ENCODE measurements at regions not wholly inside any gene's neighbourhood (a gene's known extent, or its start where the extent isn't known, plus 50 kb on each side); places are given as distances from the start of the nearest gene placed in this dataset.
"Not testable (repeated sequence)": the region's sequence is repeated elsewhere in the genome, so short reads cannot be mapped to it uniquely, and the experiment has no call there.

DNA sequence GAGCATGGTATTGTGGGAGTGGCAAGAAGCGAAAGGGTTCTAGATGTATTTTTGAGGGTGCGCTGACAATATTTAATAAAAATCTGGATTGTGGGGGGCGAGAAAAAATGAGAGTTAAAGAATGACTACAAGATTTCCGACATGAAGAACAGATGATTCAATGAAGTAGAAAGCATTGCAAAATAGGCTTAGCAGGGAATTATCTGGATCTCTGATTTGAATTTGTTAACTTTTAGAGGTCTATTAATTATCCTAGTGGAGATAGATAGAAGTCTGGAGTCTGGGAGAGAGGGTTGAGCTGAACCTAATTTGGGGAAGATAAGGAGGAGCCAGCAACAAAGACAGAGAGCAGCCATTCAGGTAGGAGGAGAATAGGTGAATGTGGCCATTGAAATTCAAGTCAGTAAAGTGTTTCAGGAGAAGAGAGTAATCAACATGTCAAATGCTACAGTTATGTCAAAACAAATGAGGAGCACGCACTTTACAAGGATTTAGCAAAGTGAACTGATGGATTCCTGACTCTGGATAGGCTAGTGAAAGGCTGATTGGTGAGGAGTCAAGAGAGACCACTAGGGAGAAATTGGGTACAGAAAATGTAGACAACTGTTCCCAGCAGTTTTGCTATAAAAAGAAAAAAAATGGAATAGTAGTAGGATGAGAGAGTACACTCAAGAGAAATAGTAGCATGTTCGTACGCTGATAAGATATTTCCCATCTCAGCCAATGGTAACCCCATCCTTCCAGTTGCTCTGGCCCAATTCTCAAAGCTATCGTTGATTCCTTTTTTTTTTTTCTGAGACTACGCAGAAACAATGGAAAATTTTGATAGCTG is 393.2 kb upstream of the CXADR start:
- no peaks in the 10 kb centered on the region for H3K36me3 ChIP-seq (ENCODE audit: control insufficient read depth in 2 of 2, insufficient read depth in 2 of 2, low read length in 2 of 2)

GRCh38 chr21:17127395-17127794 is 385.4 kb upstream of the CXADR start:
- H3K9ac ChIP-seq (ENCODE audit: low read length in 2 of 2); H3K36me3 ChIP-seq (ENCODE audit: control insufficient read depth in 2 of 2, insufficient read depth in 2 of 2, low read length in 2 of 2); H3K27me3 ChIP-seq (ENCODE audit: control insufficient read depth in 1 of 2, insufficient read depth in 2 of 2, low read length in 2 of 2); H3K4me3 ChIP-seq (ENCODE audit: low read length in 2 of 2); H3K27ac ChIP-seq (ENCODE audit: low read length); H3K4me1 ChIP-seq (ENCODE audit: control insufficient read depth, insufficient read depth, low read length); H3K9me3 ChIP-seq (ENCODE audit: control insufficient read depth in 2 of 2, low read length in 2 of 2): not testable (repeated sequence)

More for the DNA sequence above, 393.2 kb upstream of the CXADR start:
- Histone ChIP-seq H3K4me1 (ENCODE audit: control insufficient read depth, insufficient read depth, low read length) (no peaks in the 10 kb centered on the region), H3K27ac (ENCODE audit: low read length) (no peak overlapping the region), H3K4me3 (ENCODE audit: low read length in 2 of 2) (no peak overlapping the region), H3K27me3 (ENCODE audit: control insufficient read depth in 1 of 2, insufficient read depth in 2 of 2, low read length in 2 of 2) (no peaks in the 10 kb centered on the region), H3K9ac (ENCODE audit: low read length in 2 of 2) (no peak overlapping the region), H3K9me3 (ENCODE audit: control insufficient read depth in 2 of 2, low read length in 2 of 2) (no peaks in the 10 kb centered on the region)

- Histone ChIP-seq H3K4me3 (ENCODE audit: low read length in 2 of 2) (no peak overlapping the region), H3K27ac (ENCODE audit: low read length) (no peak overlapping the region)
Observed at GRCh38 chr21:17128132-17128531, 384.7 kb upstream of the CXADR start.

GRCh38 chr21:17139159-17139558 is 373.7 kb upstream of the CXADR start:
- H3K4me3 ChIP-seq (ENCODE audit: low read length in 2 of 2) = peak overlapping the region; percentile 49 to 68
- not testable (repeated sequence) for H3K4me1 ChIP-seq (ENCODE audit: control insufficient read depth, insufficient read depth, low read length); H3K27me3 ChIP-seq (ENCODE audit: control insufficient read depth in 1 of 2, insufficient read depth in 2 of 2, low read length in 2 of 2); H3K27ac ChIP-seq (ENCODE audit: low read length); H3K36me3 ChIP-seq (ENCODE audit: control insufficient read depth in 2 of 2, insufficient read depth in 2 of 2, low read length in 2 of 2); H3K9me3 ChIP-seq (ENCODE audit: control insufficient read depth in 2 of 2, low read length in 2 of 2)
- peak overlapping the region in 1 of 2 donors; percentile 43 for H3K9ac ChIP-seq (ENCODE audit: low read length in 2 of 2)

More at GRCh38 chr21:17128132-17128531, 384.7 kb upstream of the CXADR start:
- Histone ChIP-seq H3K9ac (ENCODE audit: low read length in 2 of 2) (no peak overlapping the region), H3K9me3 (ENCODE audit: control insufficient read depth in 2 of 2, low read length in 2 of 2) (peaks cover 0 to 2% of the 10 kb centered on the region in 2 donors), H3K4me1 (ENCODE audit: control insufficient read depth, insufficient read depth, low read length) (no peaks in the 10 kb centered on the region), H3K27me3 (ENCODE audit: control insufficient read depth in 1 of 2, insufficient read depth in 2 of 2, low read length in 2 of 2) (no peaks in the 10 kb centered on the region), H3K36me3 (ENCODE audit: control insufficient read depth in 2 of 2, insufficient read depth in 2 of 2, low read length in 2 of 2) (no peaks in the 10 kb centered on the region)

GRCh38 chr21:17139696-17140095 is 373.1 kb upstream of the CXADR start:
- Histone ChIP-seq H3K27ac (ENCODE audit: low read length) (no peak overlapping the region), H3K4me1 (ENCODE audit: control insufficient read depth, insufficient read depth, low read length) (no peaks in the 10 kb centered on the region), H3K9me3 (ENCODE audit: control insufficient read depth in 2 of 2, low read length in 2 of 2) (no peaks in the 10 kb centered on the region), H3K36me3 (ENCODE audit: control insufficient read depth in 2 of 2, insufficient read depth in 2 of 2, low read length in 2 of 2) (no peaks in the 10 kb centered on the region), H3K27me3 (ENCODE audit: control insufficient read depth in 1 of 2, insufficient read depth in 2 of 2, low read length in 2 of 2) (no peaks in the 10 kb centered on the region), H3K4me3 (ENCODE audit: low read length in 2 of 2) (peak overlapping the region; percentile 49 to 68), H3K9ac (ENCODE audit: low read length in 2 of 2) (peak overlapping the region in 1 of 2 donors; percentile 43)

DNA sequence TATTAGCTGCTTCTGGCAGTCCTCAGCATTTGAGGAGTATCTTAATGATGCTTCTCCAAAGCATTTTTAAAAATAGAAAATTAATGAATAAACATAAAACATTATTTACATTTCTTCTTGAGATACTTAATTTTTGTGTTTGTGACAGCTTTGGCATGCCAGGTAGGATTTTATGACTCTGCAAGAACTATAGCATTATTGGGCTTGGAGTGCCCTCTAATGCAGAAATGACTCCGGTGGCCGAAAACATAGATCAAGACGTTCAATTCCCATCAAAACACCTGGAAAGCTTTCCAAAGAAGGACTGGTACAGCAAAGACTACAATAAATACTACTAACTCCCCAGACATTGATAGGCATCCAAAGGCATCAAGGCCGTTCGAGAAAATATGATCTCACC is 366.4 kb upstream of the CXADR start:
- Histone ChIP-seq H3K27me3 (ENCODE audit: control insufficient read depth in 1 of 2, insufficient read depth in 2 of 2, low read length in 2 of 2) (no peaks in the 10 kb centered on the region), H3K9me3 (ENCODE audit: control insufficient read depth in 2 of 2, low read length in 2 of 2) (no peaks in the 10 kb centered on the region), H3K36me3 (ENCODE audit: control insufficient read depth in 2 of 2, insufficient read depth in 2 of 2, low read length in 2 of 2) (no peaks in the 10 kb centered on the region), H3K27ac (ENCODE audit: low read length) (no peak overlapping the region), H3K9ac (ENCODE audit: low read length in 2 of 2) (no peak overlapping the region), H3K4me3 (ENCODE audit: low read length in 2 of 2) (no peak overlapping the region), H3K4me1 (ENCODE audit: control insufficient read depth, insufficient read depth, low read length) (no peaks in the 10 kb centered on the region)

GRCh38 chr21:17159697-17160096 is 353.1 kb upstream of the CXADR start:
- no peaks in the 10 kb centered on the region for H3K4me1 ChIP-seq (ENCODE audit: control insufficient read depth, insufficient read depth, low read length)
- no peaks in the 10 kb centered on the region for H3K27me3 ChIP-seq (ENCODE audit: control insufficient read depth in 1 of 2, insufficient read depth in 2 of 2, low read length in 2 of 2)
- no peaks in the 10 kb centered on the region for H3K9me3 ChIP-seq (ENCODE audit: control insufficient read depth in 2 of 2, low read length in 2 of 2)
- no peak overlapping the region for H3K9ac ChIP-seq (ENCODE audit: low read length in 2 of 2)
- no peak overlapping the region for H3K4me3 ChIP-seq (ENCODE audit: low read length in 2 of 2)
- H3K27ac ChIP-seq (ENCODE audit: low read length) = no peak overlapping the region
- no peaks in the 10 kb centered on the region for H3K36me3 ChIP-seq (ENCODE audit: control insufficient read depth in 2 of 2, insufficient read depth in 2 of 2, low read length in 2 of 2)

GRCh38 chr21:17185674-17186073 is 327.2 kb upstream of the CXADR start:
- H3K27me3 ChIP-seq (ENCODE audit: control insufficient read depth in 1 of 2, insufficient read depth in 2 of 2, low read length in 2 of 2) = no peaks in the 10 kb centered on the region
- no peak overlapping the region for H3K9ac ChIP-seq (ENCODE audit: low read length in 2 of 2)
- H3K36me3 ChIP-seq (ENCODE audit: control insufficient read depth in 2 of 2, insufficient read depth in 2 of 2, low read length in 2 of 2) = no peaks in the 10 kb centered on the region
- peaks cover 4 to 6% of the 10 kb centered on the region in 2 donors for H3K9me3 ChIP-seq (ENCODE audit: control insufficient read depth in 2 of 2, low read length in 2 of 2)
- H3K4me3 ChIP-seq (ENCODE audit: low read length in 2 of 2) = no peak overlapping the region
- H3K27ac ChIP-seq (ENCODE audit: low read length) = no peak overlapping the region
- H3K4me1 ChIP-seq (ENCODE audit: control insufficient read depth, insufficient read depth, low read length) = no peaks in the 10 kb centered on the region

DNA sequence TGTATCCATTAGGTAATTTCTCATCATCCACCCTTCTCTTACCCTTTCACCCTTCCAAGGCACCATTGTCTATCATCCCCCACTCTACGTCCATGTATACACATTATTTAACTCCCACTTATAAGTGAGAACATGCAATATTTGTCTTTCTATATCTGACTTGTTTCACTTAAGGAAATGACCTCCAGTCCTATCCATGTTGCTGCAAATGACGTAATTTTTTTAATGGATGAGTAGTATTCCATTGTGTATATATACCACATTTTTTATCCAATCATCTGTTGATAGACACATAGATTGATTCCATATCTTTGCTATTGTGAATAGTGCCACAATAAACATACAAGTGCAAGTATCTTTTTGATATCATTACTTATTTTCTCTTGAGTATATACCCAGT is 322.9 kb upstream of the CXADR start:
- Histone ChIP-seq H3K27ac (ENCODE audit: low read length) (no peak overlapping the region), H3K9ac (ENCODE audit: low read length in 2 of 2) (no peak overlapping the region), H3K9me3 (ENCODE audit: control insufficient read depth in 2 of 2, low read length in 2 of 2) (peaks cover 8% of the 10 kb centered on the region in 2 donors), H3K4me3 (ENCODE audit: low read length in 2 of 2) (no peak overlapping the region), H3K4me1 (ENCODE audit: control insufficient read depth, insufficient read depth, low read length) (no peaks in the 10 kb centered on the region), H3K36me3 (ENCODE audit: control insufficient read depth in 2 of 2, insufficient read depth in 2 of 2, low read length in 2 of 2) (no peaks in the 10 kb centered on the region), H3K27me3 (ENCODE audit: control insufficient read depth in 1 of 2, insufficient read depth in 2 of 2, low read length in 2 of 2) (no peaks in the 10 kb centered on the region)

- no peak overlapping the region for H3K9ac ChIP-seq (ENCODE audit: low read length in 2 of 2)
- no peaks in the 10 kb centered on the region for H3K36me3 ChIP-seq (ENCODE audit: control insufficient read depth in 2 of 2, insufficient read depth in 2 of 2, low read length in 2 of 2)
- H3K4me1 ChIP-seq (ENCODE audit: control insufficient read depth, insufficient read depth, low read length) = no peaks in the 10 kb centered on the region
- H3K27me3 ChIP-seq (ENCODE audit: control insufficient read depth in 1 of 2, insufficient read depth in 2 of 2, low read length in 2 of 2) = no peaks in the 10 kb centered on the region
- H3K9me3 ChIP-seq (ENCODE audit: control insufficient read depth in 2 of 2, low read length in 2 of 2) = peaks cover 2 to 4% of the 10 kb centered on the region in 2 donors
- H3K4me3 ChIP-seq (ENCODE audit: low read length in 2 of 2) = no peak overlapping the region
- H3K27ac ChIP-seq (ENCODE audit: low read length) = no peak overlapping the region
Observed at GRCh38 chr21:17191346-17191993, 321.4 kb upstream of the CXADR start.

GRCh38 chr21:17195351-17195750 is 317.5 kb upstream of the CXADR start:
- no peak overlapping the region for H3K27ac ChIP-seq (ENCODE audit: low read length)
- no peak overlapping the region for H3K9ac ChIP-seq (ENCODE audit: low read length in 2 of 2)
- no peaks in the 10 kb centered on the region for H3K36me3 ChIP-seq (ENCODE audit: control insufficient read depth in 2 of 2, insufficient read depth in 2 of 2, low read length in 2 of 2)
- no peaks in the 10 kb centered on the region for H3K4me1 ChIP-seq (ENCODE audit: control insufficient read depth, insufficient read depth, low read length)
- no peak overlapping the region for H3K4me3 ChIP-seq (ENCODE audit: low read length in 2 of 2)
- H3K27me3 ChIP-seq (ENCODE audit: control insufficient read depth in 1 of 2, insufficient read depth in 2 of 2, low read length in 2 of 2) = no peaks in the 10 kb centered on the region
- peaks cover 2 to 4% of the 10 kb centered on the region in 2 donors for H3K9me3 ChIP-seq (ENCODE audit: control insufficient read depth in 2 of 2, low read length in 2 of 2)
